GM19240 (cell line): ENCODE measurements at regions not wholly inside any gene's neighbourhood (a gene's known extent, or its start where the extent isn't known, plus 50 kb on each side); places are given as distances from the start of the nearest gene placed in this dataset.

Experiments used
- DNase-seq: peaks from one replicate; pipeline ENCODE4 v3.0.0; 2011; ENCODE audit warnings: low spot score; ENCODE audit not compliant: insufficient read length

GRCh38 chr6:139877828-139878405 is 503.5 kb upstream of the CITED2 start:
- DNase-seq = no peak

GRCh38 chr6:139872665-139873064 is 498.2 kb upstream of the CITED2 start:
- DNase-seq = no peak

GRCh38 chr6:139871803-139872510 is 497.5 kb upstream of the CITED2 start:
- no peak for DNase-seq

GRCh38 chr6:139871165-139871710 is 496.8 kb upstream of the CITED2 start:
- no peak for DNase-seq

GRCh38 chr6:139868576-139868975 is 494.1 kb upstream of the CITED2 start:
- no peak for DNase-seq

- no peak for DNase-seq
Measured at GRCh38 chr6:139863964-139864363, 489.5 kb upstream of the CITED2 start.

- DNase-seq = no peak
Measured at GRCh38 chr6:139863346-139863745, 488.9 kb upstream of the CITED2 start.

GRCh38 chr6:139862311-139862710 is 487.9 kb upstream of the CITED2 start:
- DNase-seq = no peak

GRCh38 chr6:139860203-139860602 is 485.8 kb upstream of the CITED2 start:
- no peak for DNase-seq

GRCh38 chr6:139858429-139858828 is 484.0 kb upstream of the CITED2 start:
- no peak for DNase-seq

- no peak for DNase-seq
Measured at GRCh38 chr6:139857143-139857542, 482.7 kb upstream of the CITED2 start.

- DNase-seq = no peak
Measured at GRCh38 chr6:139856562-139856961, 482.1 kb upstream of the CITED2 start.

- no peak for DNase-seq
Measured at GRCh38 chr6:139855671-139856311, 481.3 kb upstream of the CITED2 start.

GRCh38 chr6:139853302-139853992 is 479.0 kb upstream of the CITED2 start:
- no peak for DNase-seq

- DNase-seq = no peak
Measured at GRCh38 chr6:139852488-139853140, 478.2 kb upstream of the CITED2 start.

- DNase-seq = no peak
Measured at GRCh38 chr6:139852067-139852466, 477.6 kb upstream of the CITED2 start.

- no peak for DNase-seq
Measured at GRCh38 chr6:139851206-139851605, 476.8 kb upstream of the CITED2 start.

GRCh38 chr6:139850512-139850911 is 476.1 kb upstream of the CITED2 start:
- DNase-seq = no peak

GRCh38 chr6:139847457-139847813 is 473.0 kb upstream of the CITED2 start:
- DNase-seq = no peak

- DNase-seq = no peak
Measured at GRCh38 chr6:139846538-139847456, 472.3 kb upstream of the CITED2 start.
